Fibroblast of villous mesenchyme (primary cell): ENCODE measurements at regions not wholly inside any gene's neighbourhood (a gene's known extent, or its start where the extent isn't known, plus 50 kb on each side); places are given as distances from the start of the nearest gene placed in this dataset.

Source experiments
- DNase-seq: peaks from one replicate; pipeline ENCODE4 v3.0.0-alpha.2; 2010; ENCODE audit warnings: low read depth
- H3K4me3 ChIP-seq: 2 replicates; pipeline ENCODE4 v1.5.1; 2011; ENCODE audit warnings: low read depth, mild to moderate bottlenecking, low read length
- CTCF ChIP-seq: IDR thresholded peaks from 2 replicates; pipeline ENCODE4 v1.5.1; 2012; ENCODE audit warnings: low read depth, mild to moderate bottlenecking, low read length; ENCODE audit not compliant: insufficient read depth

GRCh38 chr11:122226810-122227379 is 110.9 kb upstream of the BLID start:
- TF ChIP-seq CTCF, result no peak
- no peak for DNase-seq
- no peak overlapping the region for H3K4me3 ChIP-seq

- no peak overlapping the region for H3K4me3 ChIP-seq
- no peak for DNase-seq
- no peak for TF ChIP-seq CTCF
These were observed 108.9 kb upstream of the BLID start for GRCh38 chr11:122224867-122225266.

GRCh38 chr11:122220321-122220720 is 104.3 kb upstream of the BLID start:
- DNase-seq, result no peak
- no peak for TF ChIP-seq CTCF
- H3K4me3 ChIP-seq, result no peak overlapping the region

- no peak for TF ChIP-seq CTCF
- no peak overlapping the region for H3K4me3 ChIP-seq
- DNase-seq, result no peak
These were observed 103.8 kb upstream of the BLID start for GRCh38 chr11:122219791-122220190.

- TF ChIP-seq CTCF, result peak; percentile 96
- peak; percentile 97 for DNase-seq
These were observed 99.4 kb upstream of the BLID start for GRCh38 chr11:122215244-122215992.

GRCh38 chr11:122214567-122214966 is 98.6 kb upstream of the BLID start:
- TF ChIP-seq CTCF, result no peak
- no peak overlapping the region for H3K4me3 ChIP-seq
- DNase-seq, result no peak

More at GRCh38 chr11:122215244-122215992, 99.4 kb upstream of the BLID start:
- no peak overlapping the region for H3K4me3 ChIP-seq
